ENCODE measurements at regions not wholly inside any gene's neighbourhood (a gene's known extent, or its start where the extent isn't known, plus 50 kb on each side); places are given as distances from the start of the nearest gene placed in this dataset.

- DNase-seq (ENCODE audit: low read depth, low spot score) = no peak
Observed at GRCh38 chr6:93566285-93566684, 146.9 kb upstream of the EPHA7 start.

GRCh38 chr6:93562582-93562981 is 143.2 kb upstream of the EPHA7 start:
- no peak for DNase-seq (ENCODE audit: low read depth, low spot score)

- no peak for DNase-seq (ENCODE audit: low read depth, low spot score)
Observed at GRCh38 chr6:93555292-93555691, 135.9 kb upstream of the EPHA7 start.

GRCh38 chr6:93554018-93554417 is 134.7 kb upstream of the EPHA7 start:
- DNase-seq (ENCODE audit: low read depth, low spot score) = no peak

- no peak for DNase-seq (ENCODE audit: low read depth, low spot score)
Observed at GRCh38 chr6:93550551-93551276, 131.4 kb upstream of the EPHA7 start.

GRCh38 chr6:93549868-93550267 is 130.5 kb upstream of the EPHA7 start:
- DNase-seq (ENCODE audit: low read depth, low spot score) = no peak

GRCh38 chr6:93524671-93525451 is 105.5 kb upstream of the EPHA7 start:
- DNase-seq (ENCODE audit: low read depth, low spot score) = no peak

GRCh38 chr6:93523365-93523764 is 104.0 kb upstream of the EPHA7 start:
- no peak for DNase-seq (ENCODE audit: low read depth, low spot score)

GRCh38 chr6:93516441-93516840 is 97.1 kb upstream of the EPHA7 start:
- DNase-seq (ENCODE audit: low read depth, low spot score) = no peak

- DNase-seq (ENCODE audit: low read depth, low spot score) = no peak
Observed at GRCh38 chr6:93515736-93516135, 96.4 kb upstream of the EPHA7 start.

GRCh38 chr6:93498713-93499112 is 79.4 kb upstream of the EPHA7 start:
- DNase-seq (ENCODE audit: low read depth, low spot score) = no peak

- no peak for DNase-seq (ENCODE audit: low read depth, low spot score)
Observed at GRCh38 chr6:93496548-93496947, 77.2 kb upstream of the EPHA7 start.

GRCh38 chr6:93494057-93494456 is 74.7 kb upstream of the EPHA7 start:
- no peak for DNase-seq (ENCODE audit: low read depth, low spot score)

- no peak for DNase-seq (ENCODE audit: low read depth, low spot score)
Observed at GRCh38 chr6:93474733-93475179, 55.4 kb upstream of the EPHA7 start.

- DNase-seq (ENCODE audit: low read depth, low spot score) = no peak
Observed at GRCh38 chr6:93471281-93471680, 51.9 kb upstream of the EPHA7 start.
